ENCODE measurements at regions not wholly inside any gene's neighbourhood (a gene's known extent, or its start where the extent isn't known, plus 50 kb on each side); places are given as distances from the start of the nearest gene placed in this dataset.

DNA sequence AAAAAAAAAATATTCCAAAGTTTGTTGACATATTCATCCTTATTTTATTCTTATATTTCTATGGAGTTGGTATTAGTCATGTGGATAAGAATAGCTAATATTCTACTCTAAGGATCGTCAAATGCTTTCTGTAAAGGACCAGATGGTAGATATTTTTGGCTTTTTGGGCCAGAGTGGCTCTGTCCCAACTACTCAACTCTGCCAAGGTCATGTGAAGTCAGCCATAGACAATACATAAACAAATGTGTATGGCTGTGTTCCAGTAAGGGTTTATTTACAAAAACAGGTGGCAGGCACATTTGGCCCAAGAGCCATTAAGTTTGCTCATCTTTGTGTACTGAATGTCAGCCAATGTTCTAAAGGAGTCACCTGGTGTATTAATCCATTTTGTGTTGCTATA, 131.8 kb downstream of the TBX5 start:
- Histone ChIP-seq H3K4me3 (no peak overlapping the region), H3K27ac (ENCODE audit: control insufficient read depth, insufficient read depth) (no peak overlapping the region), H3K9ac (ENCODE audit: control insufficient read depth, insufficient read depth, low read length) (no peak overlapping the region), H3K4me1 (ENCODE audit: control insufficient read depth, insufficient read depth, low read length) (no peaks in the 10 kb centered on the region), H2AFZ (ENCODE audit: control insufficient read depth, low read depth, low read length) (no peak overlapping the region), H4K20me1 (ENCODE audit: control insufficient read depth, insufficient read depth) (no peaks in the 10 kb centered on the region), H3K27me3 (replicated peaks in 1 of 2; ENCODE audit: control insufficient read depth in 2 of 2, insufficient read depth in 2 of 2, low read length in 1 of 2) (no peaks in the 10 kb centered on the region), H3K4me2 (ENCODE audit: control insufficient read depth, insufficient read depth) (no peak overlapping the region), H3K79me2 (ENCODE audit: control insufficient read depth, insufficient read depth, low read length) (no peaks in the 10 kb centered on the region), H3K9me3 (replicated peaks; ENCODE audit: control insufficient read depth, insufficient read depth, low read length) (no peaks in the 10 kb centered on the region; the same call in 2 of the 3 replicates), H3K36me3 (ENCODE audit: control insufficient read depth in 2 of 2, insufficient read depth in 2 of 2, low read length in 1 of 2) (no peaks in the 10 kb centered on the region)
- intact Hi-C loops (cut with micrococcal nuclease; ENCODE audit: unreplicated experiment) (no loop called here), in situ Hi-C loops (cut with MboI) (no loop called here)
- ChIA-PET POLR2A (no interaction called here), CTCF (no interaction called here), RAD21 (ENCODE audit: unreplicated experiment) (no interaction called here), SMC1A (ENCODE audit: uncharacterized antibody, unreplicated experiment) (no interaction called here)
- no peak for ATAC-seq
- FAIRE-seq: no peak
- WGBS (ENCODE audit: insufficient coverage, insufficient replicate concordance, low lambda C conversion rate, missing lambda C conversion rate): 0% methylated on average over 1 of the region's 1 CpG
- no peak for DNase-seq (ENCODE audit: low read depth, low spot score)
- TF ChIP-seq, protein P1, sequence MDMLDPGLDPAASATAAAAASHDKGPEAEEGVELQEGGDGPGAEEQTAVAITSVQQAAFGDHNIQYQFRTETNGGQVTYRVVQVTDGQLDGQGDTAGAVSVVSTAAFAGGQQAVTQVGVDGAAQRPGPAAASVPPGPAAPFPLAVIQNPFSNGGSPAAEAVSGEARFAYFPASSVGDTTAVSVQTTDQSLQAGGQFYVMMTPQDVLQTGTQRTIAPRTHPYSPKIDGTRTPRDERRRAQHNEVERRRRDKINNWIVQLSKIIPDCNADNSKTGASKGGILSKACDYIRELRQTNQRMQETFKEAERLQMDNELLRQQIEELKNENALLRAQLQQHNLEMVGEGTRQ (IDR thresholded peaks at IDR 0.05; ENCODE audit: borderline replicate concordance, low read depth, low read length): no peak
- TF ChIP-seq NFIC (IDR thresholded peaks at IDR 0.05; ENCODE audit: low read depth, low read length): no peak
- BruUV-seq (replicated peaks): no TSS peak

DNA sequence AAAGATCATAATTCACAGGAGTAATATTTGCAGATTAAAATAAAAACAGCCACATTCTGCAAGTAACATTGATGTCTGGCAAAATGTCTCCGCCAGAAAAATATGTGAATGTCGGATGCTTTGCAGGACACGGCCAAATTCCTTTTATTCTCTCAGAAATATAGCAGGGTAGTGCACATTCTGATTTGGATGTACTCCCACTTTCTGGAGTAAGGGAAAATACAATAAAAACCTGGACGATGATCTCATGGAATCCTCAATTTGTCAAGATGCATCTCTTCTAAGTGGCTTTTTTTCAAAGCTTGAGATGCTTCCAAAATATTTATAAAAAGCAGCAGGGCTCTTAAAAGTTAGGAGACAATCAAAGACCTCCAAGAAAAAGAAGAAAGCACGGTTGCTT, 133.3 kb downstream of the TBX5 start:
- no peak overlapping the region for H3K27ac ChIP-seq (ENCODE audit: control insufficient read depth, insufficient read depth)
- no peaks in the 10 kb centered on the region for H3K79me2 ChIP-seq (ENCODE audit: control insufficient read depth, insufficient read depth, low read length)
- no TSS peak for BruUV-seq (replicated peaks)
- no peak overlapping the region for H3K9ac ChIP-seq (ENCODE audit: control insufficient read depth, insufficient read depth, low read length)
- no peaks in the 10 kb centered on the region for H3K27me3 ChIP-seq (replicated peaks in 1 of 2; ENCODE audit: control insufficient read depth in 2 of 2, insufficient read depth in 2 of 2, low read length in 1 of 2)
- 31% methylated on average over 5 of the region's 5 CpGs for WGBS (ENCODE audit: insufficient coverage, insufficient replicate concordance, low lambda C conversion rate, missing lambda C conversion rate)
- in situ Hi-C loops (cut with MboI) (no loop called here), intact Hi-C loops (cut with micrococcal nuclease; ENCODE audit: unreplicated experiment) (no loop called here)
- no peak overlapping the region for H2AFZ ChIP-seq (ENCODE audit: control insufficient read depth, low read depth, low read length)
- ChIA-PET SMC1A (ENCODE audit: uncharacterized antibody, unreplicated experiment) (no interaction called here), POLR2A (no interaction called here), CTCF (no interaction called here), RAD21 (ENCODE audit: unreplicated experiment) (no interaction called here)
- H3K4me1 ChIP-seq (ENCODE audit: control insufficient read depth, insufficient read depth, low read length): no peaks in the 10 kb centered on the region
- no peaks in the 10 kb centered on the region; the same call in 2 of the 3 replicates for H3K9me3 ChIP-seq (replicated peaks; ENCODE audit: control insufficient read depth, insufficient read depth, low read length)
- H3K4me2 ChIP-seq (ENCODE audit: control insufficient read depth, insufficient read depth): no peak overlapping the region
- no peaks in the 10 kb centered on the region for H4K20me1 ChIP-seq (ENCODE audit: control insufficient read depth, insufficient read depth)
- no peak for ATAC-seq
- H3K36me3 ChIP-seq (ENCODE audit: control insufficient read depth in 2 of 2, insufficient read depth in 2 of 2, low read length in 1 of 2): no peaks in the 10 kb centered on the region
- H3K4me3 ChIP-seq: no peak overlapping the region
- FAIRE-seq: no peak
- DNase-seq (ENCODE audit: low read depth, low spot score): no peak
- TF ChIP-seq, protein P2, sequence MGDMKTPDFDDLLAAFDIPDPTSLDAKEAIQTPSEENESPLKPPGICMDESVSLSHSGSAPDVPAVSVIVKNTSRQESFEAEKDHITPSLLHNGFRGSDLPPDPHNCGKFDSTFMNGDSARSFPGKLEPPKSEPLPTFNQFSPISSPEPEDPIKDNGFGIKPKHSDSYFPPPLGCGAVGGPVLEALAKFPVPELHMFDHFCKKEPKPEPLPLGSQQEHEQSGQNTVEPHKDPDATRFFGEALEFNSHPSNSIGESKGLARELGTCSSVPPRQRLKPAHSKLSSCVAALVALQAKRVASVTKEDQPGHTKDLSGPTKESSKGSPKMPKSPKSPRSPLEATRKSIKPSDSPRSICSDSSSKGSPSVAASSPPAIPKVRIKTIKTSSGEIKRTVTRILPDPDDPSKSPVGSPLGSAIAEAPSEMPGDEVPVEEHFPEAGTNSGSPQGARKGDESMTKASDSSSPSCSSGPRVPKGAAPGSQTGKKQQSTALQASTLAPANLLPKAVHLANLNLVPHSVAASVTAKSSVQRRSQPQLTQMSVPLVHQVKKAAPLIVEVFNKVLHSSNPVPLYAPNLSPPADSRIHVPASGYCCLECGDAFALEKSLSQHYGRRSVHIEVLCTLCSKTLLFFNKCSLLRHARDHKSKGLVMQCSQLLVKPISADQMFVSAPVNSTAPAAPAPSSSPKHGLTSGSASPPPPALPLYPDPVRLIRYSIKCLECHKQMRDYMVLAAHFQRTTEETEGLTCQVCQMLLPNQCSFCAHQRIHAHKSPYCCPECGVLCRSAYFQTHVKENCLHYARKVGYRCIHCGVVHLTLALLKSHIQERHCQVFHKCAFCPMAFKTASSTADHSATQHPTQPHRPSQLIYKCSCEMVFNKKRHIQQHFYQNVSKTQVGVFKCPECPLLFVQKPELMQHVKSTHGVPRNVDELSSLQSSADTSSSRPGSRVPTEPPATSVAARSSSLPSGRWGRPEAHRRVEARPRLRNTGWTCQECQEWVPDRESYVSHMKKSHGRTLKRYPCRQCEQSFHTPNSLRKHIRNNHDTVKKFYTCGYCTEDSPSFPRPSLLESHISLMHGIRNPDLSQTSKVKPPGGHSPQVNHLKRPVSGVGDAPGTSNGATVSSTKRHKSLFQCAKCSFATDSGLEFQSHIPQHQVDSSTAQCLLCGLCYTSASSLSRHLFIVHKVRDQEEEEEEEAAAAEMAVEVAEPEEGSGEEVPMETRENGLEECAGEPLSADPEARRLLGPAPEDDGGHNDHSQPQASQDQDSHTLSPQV (IDR thresholded peaks at IDR 0.05): no peak
- no peak for TF ChIP-seq ETV6 (conservative IDR thresholded peaks at IDR 0.05 in 1 of 2, IDR thresholded peaks at IDR 0.05 in 1 of 2; ENCODE audit: borderline replicate concordance in 1 of 2, low read depth in 1 of 2)
- no peak for TF ChIP-seq RB1 (IDR thresholded peaks at IDR 0.05; ENCODE audit: borderline replicate concordance)
- TF ChIP-seq EP300 (IDR thresholded peaks at IDR 0.05; ENCODE audit: borderline replicate concordance in 1 of 2, control insufficient read depth in 1 of 2, low read depth in 2 of 2, low read length in 2 of 2): no peak
- no peak for TF ChIP-seq IKZF2 (IDR thresholded peaks at IDR 0.05)
- TF ChIP-seq IKZF1 (conservative IDR thresholded peaks at IDR 0.05): no peak
- no peak for TF ChIP-seq TCF7 (IDR thresholded peaks at IDR 0.05; ENCODE audit: borderline replicate concordance)
- no peak for TF ChIP-seq KLF5 (IDR thresholded peaks at IDR 0.05; ENCODE audit: partially characterized antibody)
- TF ChIP-seq NFYA (IDR thresholded peaks at IDR 0.05; ENCODE audit: borderline replicate concordance, low read depth, low read length): no peak

Measured in GM12878 (cell line).